DOHH2 (cell line): ENCODE measurements at regions not wholly inside any gene's neighbourhood (a gene's known extent, or its start where the extent isn't known, plus 50 kb on each side); places are given as distances from the start of the nearest gene placed in this dataset.

Source experiments
- H3F3A ChIP-seq: fragments of 200-600 bp; sonication (generic), shearing (Covaris generic); 2 replicates; pipeline ENCODE4 v1.6.0; 2016; ENCODE audit warnings: antibody characterized with exemption, mild to moderate bottlenecking; ENCODE audit not compliant: control insufficient read depth, insufficient read depth
- H3K27ac ChIP-seq: fragments of 200-600 bp; sonication (generic); 2 replicates; pipeline ENCODE4 v1.5.1; 2014; ENCODE audit warnings: low read depth, mild to moderate bottlenecking, low read length, moderate library complexity
- H3K27me3 ChIP-seq: fragments of 200-600 bp; sonication (generic); 2 replicates; pipeline ENCODE4 v1.6.1; 2014; ENCODE audit warnings: mild to moderate bottlenecking, low read length, mixed read lengths; ENCODE audit not compliant: control insufficient read depth
- H3K36me3 ChIP-seq: fragments of 200-600 bp; sonication (generic); 2 replicates; pipeline ENCODE4 v1.6.1; 2014; ENCODE audit warnings: mild to moderate bottlenecking, low read length, moderate library complexity, mixed read lengths; ENCODE audit not compliant: control insufficient read depth
- H3K4me1 ChIP-seq: fragments of 200-600 bp; sonication (generic); 2 replicates; pipeline ENCODE4 v1.6.1; 2014; ENCODE audit warnings: mild to moderate bottlenecking, low read length, mixed read lengths; ENCODE audit not compliant: control insufficient read depth
- H3K4me2 ChIP-seq: fragments of 200-600 bp; sonication (generic); 2 replicates; pipeline ENCODE4 v1.6.0; 2014; ENCODE audit warnings: mild to moderate bottlenecking, low read length, moderate library complexity
- H3K4me3 ChIP-seq: fragments of 200-600 bp; sonication (generic); 2 replicates; pipeline ENCODE4 v1.5.1; 2014; ENCODE audit warnings: mild to moderate bottlenecking, low read length, mixed read lengths
- H3K79me2 ChIP-seq: fragments of 200-600 bp; sonication (generic); 2 replicates; pipeline ENCODE4 v1.6.1; 2014; ENCODE audit warnings: mild to moderate bottlenecking, low read length, mixed read lengths; ENCODE audit not compliant: control insufficient read depth
- H3K9me2 ChIP-seq: fragments of 200-600 bp; sonication (generic); replicated peaks from 2 replicates; pipeline ENCODE4 v1.6.1; 2014; ENCODE audit warnings: mild to moderate bottlenecking, low read length, mixed read lengths; ENCODE audit not compliant: control insufficient read depth
- H3K9me3 ChIP-seq: fragments of 200-600 bp; sonication (generic); 2 replicates; pipeline ENCODE4 v1.6.1; 2014; ENCODE audit warnings: antibody characterized with exemption, low read length, mixed read lengths; ENCODE audit not compliant: control insufficient read depth, insufficient read depth
- H4K20me1 ChIP-seq: fragments of 200-600 bp; sonication (generic); 2 replicates; pipeline ENCODE4 v1.6.0; 2014; ENCODE audit warnings: low read depth, mild to moderate bottlenecking, antibody characterized with exemption, low read length, moderate library complexity; ENCODE audit not compliant: control insufficient read depth, insufficient read depth
- CTCF ChIP-seq: fragments of 200-600 bp; sonication (generic); IDR thresholded peaks from one replicate; pipeline ENCODE4 v1.5.1; 2014; ENCODE audit warnings: antibody characterized with exemption, mild to moderate bottlenecking, low read depth, low read length; ENCODE audit not compliant: poor library complexity, severe bottlenecking
- EZH2phosphoT487 ChIP-seq: fragments of 200-600 bp; sonication (generic); IDR thresholded peaks from 2 replicates; pipeline ENCODE4 v1.6.1; 2017; ENCODE audit warnings: borderline replicate concordance, mild to moderate bottlenecking, antibody characterized with exemption, low read length, moderate library complexity, mixed read lengths

- Histone ChIP-seq H4K20me1 (no peaks in the 10 kb centered on the region), H3K4me3 (no peak overlapping the region), H3F3A (no peaks in the 10 kb centered on the region), H3K4me1 (no peaks in the 10 kb centered on the region), H3K9me3 (no peaks in the 10 kb centered on the region), H3K79me2 (no peaks in the 10 kb centered on the region), H3K27me3 (no peaks in the 10 kb centered on the region), H3K9me2 (no peaks in the 10 kb centered on the region), H3K36me3 (no peaks in the 10 kb centered on the region), H3K4me2 (no peak overlapping the region), H3K27ac (no peak overlapping the region)
- no peak for TF ChIP-seq CTCF
- TF ChIP-seq EZH2phosphoT487, result no peak
Measured at GRCh38 chr4:160251522-160252170, 1148.8 kb downstream of the RAPGEF2 start.

- H3K4me1 ChIP-seq, result no peaks in the 10 kb centered on the region
- H3K27me3 ChIP-seq, result no peaks in the 10 kb centered on the region
- H3K4me2 ChIP-seq, result no peak overlapping the region
- H3K36me3 ChIP-seq, result no peaks in the 10 kb centered on the region
- H4K20me1 ChIP-seq, result no peaks in the 10 kb centered on the region
- H3K9me2 ChIP-seq, result no peaks in the 10 kb centered on the region
- no peak overlapping the region for H3K27ac ChIP-seq
- no peaks in the 10 kb centered on the region for H3K9me3 ChIP-seq
- H3K79me2 ChIP-seq, result no peaks in the 10 kb centered on the region
- no peaks in the 10 kb centered on the region for H3F3A ChIP-seq
- TF ChIP-seq CTCF, result no peak
- no peak for TF ChIP-seq EZH2phosphoT487
- H3K4me3 ChIP-seq, result no peak overlapping the region
Measured at GRCh38 chr4:160257318-160257717, 1154.4 kb downstream of the RAPGEF2 start.

GRCh38 chr4:160265014-160265413 lies 1162.1 kb downstream of the RAPGEF2 start:
- Histone ChIP-seq H3K36me3 (no peaks in the 10 kb centered on the region), H3K4me2 (no peak overlapping the region), H3K9me3 (no peaks in the 10 kb centered on the region; the same call in 1 of the 2 replicates), H3K9me2 (no peaks in the 10 kb centered on the region), H3K4me1 (no peaks in the 10 kb centered on the region), H3K79me2 (no peaks in the 10 kb centered on the region), H3K27ac (no peak overlapping the region), H3K4me3 (no peak overlapping the region), H3K27me3 (no peaks in the 10 kb centered on the region), H3F3A (no peaks in the 10 kb centered on the region), H4K20me1 (no peaks in the 10 kb centered on the region)
- no peak for TF ChIP-seq CTCF
- no peak for TF ChIP-seq EZH2phosphoT487

GRCh38 chr4:160265836-160266235 lies 1163.0 kb downstream of the RAPGEF2 start:
- no peaks in the 10 kb centered on the region for H3K4me1 ChIP-seq
- TF ChIP-seq CTCF, result no peak
- no peak for TF ChIP-seq EZH2phosphoT487
- no peaks in the 10 kb centered on the region for H3K79me2 ChIP-seq
- no peaks in the 10 kb centered on the region; the same call in 1 of the 2 replicates for H3K9me3 ChIP-seq
- no peaks in the 10 kb centered on the region for H3K36me3 ChIP-seq
- no peak overlapping the region for H3K4me3 ChIP-seq
- no peak overlapping the region for H3K4me2 ChIP-seq
- H3K9me2 ChIP-seq, result no peaks in the 10 kb centered on the region
- H3K27me3 ChIP-seq, result no peaks in the 10 kb centered on the region
- no peaks in the 10 kb centered on the region for H3F3A ChIP-seq
- no peaks in the 10 kb centered on the region for H4K20me1 ChIP-seq
- H3K27ac ChIP-seq, result no peak overlapping the region
